Osteoblast (primary cell): ENCODE measurements at regions not wholly inside any gene's neighbourhood (a gene's known extent, or its start where the extent isn't known, plus 50 kb on each side); places are given as distances from the start of the nearest gene placed in this dataset.

Experiments used
- DNase-seq: peaks from one replicate; pipeline ENCODE4 v3.0.0; 2011; ENCODE audit warnings: low spot score, mixed read lengths; ENCODE audit not compliant: insufficient read length; ENCODE audit errors: missing footprints
- H2AFZ ChIP-seq: 2 replicates; pipeline ENCODE4 v1.6.0; 2011; ENCODE audit warnings: mild to moderate bottlenecking, low read length
- H3K27ac ChIP-seq: 2 replicates; pipeline ENCODE4 v1.5.1; 2011; ENCODE audit warnings: mild to moderate bottlenecking, low read depth, low read length, moderate library complexity
- H3K27me3 ChIP-seq: 2 replicates; pipeline ENCODE4 v1.6.0; 2012; ENCODE audit warnings: mild to moderate bottlenecking, control low read depth, inconsistent platforms, low read length, moderate library complexity; ENCODE audit not compliant: insufficient read depth
- H3K36me3 ChIP-seq: 2 replicates; pipeline ENCODE4 v1.5.1; 2011; ENCODE audit warnings: mild to moderate bottlenecking, low read length, control low read depth, moderate library complexity; ENCODE audit not compliant: insufficient read depth
- H3K4me1 ChIP-seq: 2 replicates; pipeline ENCODE4 v1.5.1; 2011; ENCODE audit warnings: mild to moderate bottlenecking, low read length, control low read depth, moderate library complexity; ENCODE audit not compliant: insufficient read depth
- H3K4me2 ChIP-seq: 2 replicates; pipeline ENCODE4 v1.6.0; 2011; ENCODE audit warnings: mild to moderate bottlenecking, low read length; ENCODE audit not compliant: insufficient read depth
- H3K4me3 ChIP-seq: fragments of 200-600 bp; sonication (generic); 3 replicates; pipeline ENCODE4 v1.5.1; 2012; ENCODE audit warnings: mild to moderate bottlenecking, low read length, inconsistent platforms; ENCODE audit not compliant: insufficient read depth
- H3K79me2 ChIP-seq: 2 replicates; pipeline ENCODE4 v1.6.0; 2012; ENCODE audit warnings: mild to moderate bottlenecking, low read length, control low read depth, inconsistent platforms; ENCODE audit not compliant: insufficient read depth
- H3K9me3 ChIP-seq: 2 replicates; pipeline ENCODE4 v1.5.1; 2011; ENCODE audit warnings: low read depth, low read length, control low read depth
- H4K20me1 ChIP-seq: 2 replicates; pipeline ENCODE4 v1.6.0; 2012; ENCODE audit warnings: mild to moderate bottlenecking, low read length, control low read depth; ENCODE audit not compliant: insufficient read depth
- TF ChIP-seq, protein P1 (sequence below): IDR thresholded peaks from 2 replicates; pipeline ENCODE4 v1.5.1; 2011; ENCODE audit warnings: mild to moderate bottlenecking, low read depth, low read length, moderate library complexity; ENCODE audit errors: extremely low read depth

DNA sequence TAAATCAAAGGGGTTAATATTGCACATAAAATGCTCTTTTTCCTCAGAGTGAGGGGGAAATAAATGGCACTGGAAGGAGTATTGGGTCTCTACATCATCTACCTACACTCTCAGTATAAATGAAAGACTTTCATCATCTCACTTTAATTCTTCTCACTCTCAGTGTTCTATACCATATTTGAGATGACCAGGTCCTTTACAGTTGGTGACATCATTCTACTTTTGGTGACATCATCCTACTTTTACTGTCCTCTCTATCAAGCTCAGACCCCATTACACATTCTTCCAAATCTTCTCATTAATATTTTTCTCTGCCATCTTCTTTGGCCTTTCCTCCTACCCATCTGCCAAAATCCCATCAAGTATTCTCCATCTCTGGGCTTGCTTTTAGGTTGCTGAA, 74.6 kb upstream of the TMEM106B start:
- TF ChIP-seq, protein P1, sequence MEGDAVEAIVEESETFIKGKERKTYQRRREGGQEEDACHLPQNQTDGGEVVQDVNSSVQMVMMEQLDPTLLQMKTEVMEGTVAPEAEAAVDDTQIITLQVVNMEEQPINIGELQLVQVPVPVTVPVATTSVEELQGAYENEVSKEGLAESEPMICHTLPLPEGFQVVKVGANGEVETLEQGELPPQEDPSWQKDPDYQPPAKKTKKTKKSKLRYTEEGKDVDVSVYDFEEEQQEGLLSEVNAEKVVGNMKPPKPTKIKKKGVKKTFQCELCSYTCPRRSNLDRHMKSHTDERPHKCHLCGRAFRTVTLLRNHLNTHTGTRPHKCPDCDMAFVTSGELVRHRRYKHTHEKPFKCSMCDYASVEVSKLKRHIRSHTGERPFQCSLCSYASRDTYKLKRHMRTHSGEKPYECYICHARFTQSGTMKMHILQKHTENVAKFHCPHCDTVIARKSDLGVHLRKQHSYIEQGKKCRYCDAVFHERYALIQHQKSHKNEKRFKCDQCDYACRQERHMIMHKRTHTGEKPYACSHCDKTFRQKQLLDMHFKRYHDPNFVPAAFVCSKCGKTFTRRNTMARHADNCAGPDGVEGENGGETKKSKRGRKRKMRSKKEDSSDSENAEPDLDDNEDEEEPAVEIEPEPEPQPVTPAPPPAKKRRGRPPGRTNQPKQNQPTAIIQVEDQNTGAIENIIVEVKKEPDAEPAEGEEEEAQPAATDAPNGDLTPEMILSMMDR: no peak
- Histone ChIP-seq H4K20me1 (no peaks in the 10 kb centered on the region), H3K36me3 (no peaks in the 10 kb centered on the region), H3K9me3 (no peaks in the 10 kb centered on the region), H2AFZ (no peak overlapping the region), H3K27me3 (no peaks in the 10 kb centered on the region), H3K27ac (no peak overlapping the region), H3K4me2 (no peak overlapping the region), H3K4me1 (no peaks in the 10 kb centered on the region), H3K79me2 (no peaks in the 10 kb centered on the region), H3K4me3 (no peak overlapping the region)
- DNase-seq: no peak

DNA sequence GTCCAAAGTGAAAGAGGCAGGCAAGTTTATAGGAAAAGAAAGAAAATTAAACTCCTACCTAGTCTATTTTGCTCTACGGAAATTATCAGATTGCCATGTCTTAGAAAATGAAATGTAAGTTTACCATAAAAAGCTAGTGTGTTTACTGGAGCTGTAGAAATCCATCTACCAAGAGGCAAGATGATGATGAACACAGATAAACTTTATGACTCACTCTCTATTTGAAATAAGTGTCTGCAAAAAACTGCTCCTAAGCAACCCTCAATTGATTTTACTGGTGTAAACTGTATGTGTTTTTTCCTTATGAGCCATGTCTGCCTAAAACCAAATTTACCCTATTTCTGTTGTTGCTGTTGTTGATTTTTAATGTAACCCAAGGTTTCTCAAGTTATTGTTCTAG, 73.8 kb upstream of the TMEM106B start:
- H2AFZ ChIP-seq: no peak overlapping the region
- no peaks in the 10 kb centered on the region for H3K36me3 ChIP-seq
- no peaks in the 10 kb centered on the region for H3K9me3 ChIP-seq
- DNase-seq: no peak
- H3K4me3 ChIP-seq: no peak overlapping the region
- no peak overlapping the region for H3K27ac ChIP-seq
- no peaks in the 10 kb centered on the region for H3K4me1 ChIP-seq
- H3K79me2 ChIP-seq: no peaks in the 10 kb centered on the region
- H3K27me3 ChIP-seq: no peaks in the 10 kb centered on the region
- TF ChIP-seq, protein P1: no peak
- no peak overlapping the region for H3K4me2 ChIP-seq
- H4K20me1 ChIP-seq: no peaks in the 10 kb centered on the region

DNA sequence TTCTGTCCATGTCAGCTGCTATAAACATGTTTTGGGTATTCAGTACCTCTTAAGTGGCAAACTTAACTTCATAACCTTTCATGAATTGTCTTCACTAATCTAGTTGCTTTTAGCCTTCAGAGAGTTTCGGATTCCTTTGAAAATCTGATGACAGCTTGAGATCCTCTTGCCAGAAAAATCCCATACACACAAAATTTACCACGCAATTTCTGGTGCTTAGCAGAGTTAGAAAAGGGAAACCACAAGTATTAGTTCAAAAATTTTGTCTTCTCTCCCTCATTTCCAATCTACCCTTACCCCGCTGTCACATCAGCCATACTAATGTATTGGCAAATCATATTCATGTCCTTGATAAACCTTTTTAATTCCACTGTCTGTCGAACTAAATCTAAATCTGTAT, 72.7 kb upstream of the TMEM106B start:
- Histone ChIP-seq H3K79me2 (no peaks in the 10 kb centered on the region), H3K4me2 (no peak overlapping the region)
- no peak for DNase-seq

DNA sequence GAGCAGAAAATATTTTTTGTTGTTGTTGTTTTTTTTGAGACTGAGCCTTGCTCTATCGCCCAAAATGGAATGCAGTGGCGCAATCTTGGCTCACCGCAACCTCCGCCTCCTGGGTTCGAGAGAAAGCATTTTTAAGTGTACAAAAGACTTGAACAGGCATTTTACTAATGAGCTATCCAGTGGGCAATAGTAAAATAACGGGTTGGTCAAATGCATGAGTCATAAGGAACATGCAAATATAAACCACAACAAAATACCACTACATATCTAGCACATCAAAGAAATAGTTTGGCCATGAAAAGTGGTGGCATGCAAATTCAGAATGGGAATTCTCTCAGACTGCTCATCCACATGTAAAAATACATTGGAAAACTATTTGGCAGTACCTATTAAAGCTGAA, 71.7 kb upstream of the TMEM106B start:
- H3K79me2 ChIP-seq: no peaks in the 10 kb centered on the region
- H3K27ac ChIP-seq: no peak overlapping the region
- TF ChIP-seq, protein P1: no peak
- no peaks in the 10 kb centered on the region for H3K27me3 ChIP-seq
- H3K4me2 ChIP-seq: no peak overlapping the region
- no peaks in the 10 kb centered on the region for H4K20me1 ChIP-seq
- no peaks in the 10 kb centered on the region for H3K4me1 ChIP-seq
- no peak overlapping the region for H2AFZ ChIP-seq
- no peaks in the 10 kb centered on the region for H3K9me3 ChIP-seq
- H3K36me3 ChIP-seq: no peaks in the 10 kb centered on the region
- no peak overlapping the region for H3K4me3 ChIP-seq
- no peak for DNase-seq

More for the DNA sequence above, 72.7 kb upstream of the TMEM106B start:
- no peak overlapping the region for H3K4me3 ChIP-seq
- H2AFZ ChIP-seq: no peak overlapping the region
- H3K9me3 ChIP-seq: no peaks in the 10 kb centered on the region
- no peaks in the 10 kb centered on the region for H3K27me3 ChIP-seq
- TF ChIP-seq, protein P1: no peak
- no peaks in the 10 kb centered on the region for H3K36me3 ChIP-seq
- no peaks in the 10 kb centered on the region for H4K20me1 ChIP-seq
- H3K27ac ChIP-seq: no peak overlapping the region
- H3K4me1 ChIP-seq: no peaks in the 10 kb centered on the region
